Stimulated activated CD8-positive, alpha-beta memory T cell treated with anti-CD3 and anti-CD28 coated beads, Interleukin-7, amount 100 ng/mL, for 1 hour (primary cell): ENCODE measurements at regions not wholly inside any gene's neighbourhood (a gene's known extent, or its start where the extent isn't known, plus 50 kb on each side); places are given as distances from the start of the nearest gene placed in this dataset.

Experiments
- DNase-seq, 2 donors: peaks; one replicate each; pipeline ENCODE4 v3.0.0-alpha.2; 2020; ENCODE audit warnings: low read depth in 2 of 2

DNA sequence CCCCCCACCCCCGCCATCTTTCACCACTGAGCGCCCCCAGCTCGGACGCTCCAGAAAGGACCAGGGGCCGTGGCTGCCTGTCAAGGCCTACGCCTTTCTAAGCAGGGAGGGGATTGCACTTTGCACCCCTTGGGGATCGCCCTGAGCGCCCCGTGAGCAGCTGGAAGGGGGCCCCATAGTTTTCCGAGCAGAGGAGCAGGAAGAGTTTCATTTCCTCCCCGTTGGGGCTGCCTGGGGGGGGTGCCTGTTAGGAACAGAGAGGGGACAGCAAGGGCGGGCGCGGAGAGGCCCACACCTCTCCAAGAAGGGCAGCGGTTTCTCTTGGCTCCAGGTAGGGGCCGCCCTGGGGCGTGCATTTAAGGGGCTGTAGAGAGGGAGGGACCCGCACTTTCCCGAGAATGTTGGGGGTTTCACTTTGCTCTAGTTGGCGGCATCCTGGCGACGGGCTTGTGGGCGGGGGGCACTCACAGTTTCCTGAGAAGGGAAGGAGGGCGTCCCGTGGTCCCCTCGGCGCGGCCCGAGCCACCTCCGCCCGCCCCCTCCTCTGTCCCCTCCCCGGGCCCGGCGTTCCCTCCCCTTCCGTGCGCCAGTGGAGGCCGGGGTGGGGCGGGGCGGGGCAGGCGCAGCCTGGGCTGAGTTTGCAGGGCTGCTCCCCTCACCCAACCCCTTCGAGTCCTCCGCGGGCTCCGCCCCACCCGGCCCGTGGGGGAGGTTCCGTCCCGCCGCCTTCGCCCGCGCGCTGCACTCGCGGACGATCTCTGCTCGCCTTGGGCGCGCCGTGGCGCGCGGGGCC is 82.3 kb upstream of the CD99 start:
- DNase-seq = peak; percentile 68 to 74

DNA sequence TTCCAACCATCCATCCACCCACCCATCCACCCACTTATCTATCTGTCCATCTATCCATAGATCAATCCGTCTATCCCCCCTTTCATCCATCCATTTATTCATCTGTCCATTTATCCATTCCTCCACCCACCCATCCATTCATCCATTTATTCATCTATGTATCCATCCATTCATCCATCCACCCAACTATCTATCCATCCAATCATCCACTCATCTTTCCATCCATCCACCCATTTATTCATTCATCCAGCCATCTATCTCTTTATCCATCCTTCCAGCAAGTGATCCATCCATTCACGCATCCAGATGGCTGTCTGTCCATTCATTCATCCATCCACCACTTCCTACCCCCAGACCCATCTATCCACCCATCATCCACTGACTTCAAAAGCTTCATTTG is 84.0 kb upstream of the CD99 start:
- DNase-seq = no peak

DNA sequence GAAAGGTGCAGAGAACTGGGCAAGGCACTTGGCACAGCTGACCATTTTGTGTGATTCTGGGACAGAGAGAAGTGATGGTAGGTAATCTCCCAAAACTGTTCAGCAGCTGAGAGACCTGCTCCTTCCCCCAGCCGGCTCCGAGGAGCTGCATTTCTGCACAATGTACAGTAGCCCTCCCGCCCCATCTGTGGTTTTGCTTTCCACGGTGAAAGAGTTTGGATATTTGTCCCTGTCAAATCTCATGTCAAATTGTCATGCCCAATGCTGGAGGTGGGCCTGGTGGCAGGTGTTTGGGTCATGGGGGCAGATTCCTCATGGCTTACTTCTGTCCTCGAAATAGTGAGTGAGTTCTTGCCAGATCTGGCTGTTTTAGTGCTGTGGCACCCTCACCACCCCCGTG is 90.5 kb upstream of the CD99 start:
- DNase-seq = no peak

DNA sequence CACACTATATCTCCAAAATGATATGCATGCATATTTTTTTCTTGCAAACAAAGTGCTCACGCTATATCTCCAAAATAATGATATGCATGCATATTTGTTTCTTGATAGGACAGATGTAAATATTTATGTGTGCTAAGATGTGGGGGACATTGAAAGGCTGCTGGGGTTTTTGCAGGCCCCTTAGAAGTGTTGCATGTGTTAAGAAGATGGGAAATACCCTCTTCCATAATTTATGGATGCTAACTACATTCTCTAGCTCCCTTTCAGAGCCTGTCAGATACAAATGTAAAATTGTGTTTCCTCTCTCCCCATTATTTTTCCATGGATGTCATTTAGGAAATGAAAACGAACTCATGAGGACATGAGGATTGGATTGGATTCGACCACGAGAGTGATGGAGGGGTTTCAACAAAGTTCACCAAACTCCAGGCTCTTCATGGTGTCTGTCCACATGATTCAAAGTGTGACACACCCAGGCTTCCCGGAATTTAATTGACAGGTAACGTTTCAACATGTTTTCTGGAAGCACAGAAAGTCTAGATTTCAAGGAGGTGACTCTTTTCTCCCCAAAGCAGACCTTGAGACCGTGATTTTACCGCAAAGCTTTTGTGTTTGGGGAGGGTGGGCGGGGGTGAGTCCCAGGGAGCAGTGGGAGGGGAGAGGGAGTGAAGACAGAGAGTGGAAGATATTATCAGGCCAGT is 94.4 kb upstream of the CD99 start:
- no peak for DNase-seq

DNA sequence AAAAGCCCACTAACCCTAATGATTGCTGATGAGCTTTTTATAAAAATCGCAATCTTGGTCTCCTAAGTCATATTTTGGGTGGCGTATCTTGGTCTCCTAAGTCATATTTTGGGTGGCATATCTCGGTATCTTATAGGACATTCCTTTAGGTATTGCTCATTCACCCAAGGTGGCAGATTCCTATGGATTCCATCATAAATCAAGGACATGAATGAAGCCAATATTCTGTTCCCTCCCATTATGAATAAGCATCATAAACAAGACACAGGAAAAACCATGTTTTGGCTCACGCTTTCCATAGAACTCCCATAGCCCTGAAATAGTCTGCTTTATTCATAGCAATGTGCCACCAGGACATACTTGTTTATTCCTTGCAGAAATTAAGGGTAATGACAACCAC is 95.0 kb upstream of the CD99 start:
- no peak for DNase-seq

DNA sequence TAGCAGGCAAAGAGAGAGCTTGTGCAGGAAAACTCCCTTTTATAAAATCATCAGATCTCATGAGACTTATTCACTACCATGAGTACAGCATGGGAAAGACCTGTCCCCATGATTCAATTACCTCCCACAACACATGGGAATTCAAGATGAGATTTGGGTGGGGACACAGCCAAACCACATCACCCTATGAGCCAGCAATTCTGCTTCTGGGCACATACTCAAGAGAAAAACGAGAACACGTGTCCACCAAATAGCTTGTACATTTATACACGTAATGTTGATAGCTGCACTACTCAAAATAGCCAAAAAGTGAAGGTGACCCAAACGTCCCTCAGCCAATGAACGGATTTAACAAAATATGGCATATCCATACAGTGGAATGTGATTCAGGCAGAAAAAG is 94.5 kb upstream of the DHRSX start:
- no peak for DNase-seq

DNA sequence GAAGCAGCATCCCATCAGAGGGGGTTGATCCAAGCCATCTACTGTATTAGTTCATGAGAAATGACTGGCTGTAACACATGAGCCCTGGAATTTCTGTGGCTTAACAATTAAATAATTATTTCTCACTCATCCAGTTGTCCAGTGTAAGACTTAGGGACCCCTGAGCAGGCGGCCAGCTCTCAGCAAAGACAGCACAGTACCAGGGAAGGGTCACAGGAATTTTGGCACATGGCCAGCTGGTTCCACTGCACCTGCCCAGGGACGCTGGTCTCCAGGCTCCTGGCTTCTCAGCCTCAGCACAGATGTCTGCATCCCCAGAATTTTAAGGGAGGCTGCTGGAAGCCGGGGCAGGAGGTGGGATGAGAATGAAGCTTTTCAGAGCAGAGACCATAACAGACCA is 93.7 kb upstream of the DHRSX start:
- no peak for DNase-seq

DNA sequence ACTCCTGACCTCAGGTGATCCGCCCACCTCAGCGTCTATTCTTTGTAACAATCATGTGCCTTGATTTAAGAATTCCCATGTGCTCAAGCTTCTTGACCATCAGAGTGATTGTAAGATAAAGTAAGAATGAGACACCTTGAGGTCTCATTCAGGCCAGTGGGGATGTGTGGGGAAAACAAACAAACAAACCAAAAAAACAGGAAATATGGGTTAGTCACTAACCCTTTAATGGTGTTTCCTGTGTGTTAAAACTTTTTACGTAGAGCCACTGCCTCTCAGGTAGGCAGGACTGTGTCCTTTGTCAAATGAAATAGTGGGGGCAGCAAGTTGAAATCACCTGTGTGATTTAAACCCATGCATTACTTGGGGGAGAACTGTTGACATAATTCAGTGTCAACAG is 91.5 kb upstream of the DHRSX start:
- no peak for DNase-seq

DNA sequence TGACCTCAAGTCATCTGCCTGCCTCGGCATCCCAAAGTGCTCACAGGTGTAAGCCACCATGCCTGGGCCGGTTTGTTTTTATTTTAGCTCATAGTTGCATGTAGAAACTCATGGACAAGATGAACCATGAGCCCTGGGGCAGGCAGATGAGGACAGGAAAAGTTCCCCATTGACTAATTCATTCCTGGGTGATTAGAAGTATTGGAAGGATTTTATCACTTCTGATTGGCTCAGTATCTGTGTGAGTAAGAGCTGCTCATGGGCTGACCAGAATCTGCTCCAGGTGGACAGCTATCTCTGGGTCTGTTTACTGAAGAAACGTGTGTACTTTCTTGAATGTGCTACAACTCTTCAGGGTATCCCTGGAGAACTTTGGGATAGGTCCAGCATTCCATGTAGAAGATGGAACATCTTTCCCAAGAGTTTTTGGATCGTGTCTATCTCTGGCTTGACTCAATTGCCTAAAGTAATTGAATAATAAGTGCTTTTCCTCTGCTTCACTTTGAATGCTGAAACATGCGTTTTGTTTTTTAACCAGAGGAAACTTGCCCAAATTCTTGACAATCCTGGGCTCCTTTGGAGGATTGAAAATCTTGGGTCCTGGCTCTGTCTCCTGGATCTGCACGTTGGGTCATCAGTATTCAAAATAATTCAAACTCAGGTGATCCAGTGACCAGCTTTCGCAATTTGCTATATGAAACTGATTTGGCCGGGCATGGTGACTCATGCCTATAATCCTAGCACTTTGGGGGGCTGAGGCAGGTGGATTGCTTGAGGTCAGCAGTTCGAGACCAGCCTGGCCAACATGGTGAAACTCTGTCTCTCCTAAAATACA is 88.6 kb upstream of the DHRSX start:
- no peak for DNase-seq

DNA sequence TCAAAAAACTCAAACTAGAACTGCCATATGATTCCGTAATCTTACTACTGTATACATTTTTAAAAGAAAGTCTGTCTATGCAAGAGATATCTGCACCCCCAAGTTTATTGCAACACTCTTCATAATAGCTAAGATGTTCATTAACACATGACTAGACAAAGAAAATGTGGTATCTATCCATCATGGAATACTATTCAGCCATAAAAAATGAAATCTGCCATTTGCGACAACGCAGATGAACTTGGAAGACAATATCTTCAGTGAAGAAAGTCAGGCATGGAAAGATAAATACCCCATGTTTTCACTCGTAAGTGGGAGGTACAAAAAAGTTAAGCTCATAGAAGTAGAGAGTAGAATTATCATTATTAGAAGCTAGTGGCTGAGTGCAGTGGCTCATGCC is 87.3 kb upstream of the DHRSX start:
- DNase-seq = no peak

DNA sequence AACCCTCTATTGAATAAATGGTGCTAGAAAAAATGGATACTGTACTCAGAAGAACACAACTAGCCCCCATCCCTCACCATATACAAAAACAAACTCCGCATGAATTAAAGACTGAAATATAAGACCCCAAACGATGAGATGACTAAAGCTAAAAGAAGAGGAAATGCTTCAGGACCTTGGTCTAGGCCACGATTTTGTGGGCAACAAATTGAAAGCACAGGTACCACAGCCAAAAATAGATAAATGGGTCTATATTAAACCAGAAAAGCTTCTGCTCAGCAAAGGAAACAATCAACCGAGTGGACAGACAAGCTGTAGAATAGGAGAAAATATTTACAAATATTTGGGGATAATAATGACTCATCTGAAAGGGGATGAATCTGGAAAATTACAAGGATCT is 86.4 kb upstream of the DHRSX start:
- no peak for DNase-seq

DNA sequence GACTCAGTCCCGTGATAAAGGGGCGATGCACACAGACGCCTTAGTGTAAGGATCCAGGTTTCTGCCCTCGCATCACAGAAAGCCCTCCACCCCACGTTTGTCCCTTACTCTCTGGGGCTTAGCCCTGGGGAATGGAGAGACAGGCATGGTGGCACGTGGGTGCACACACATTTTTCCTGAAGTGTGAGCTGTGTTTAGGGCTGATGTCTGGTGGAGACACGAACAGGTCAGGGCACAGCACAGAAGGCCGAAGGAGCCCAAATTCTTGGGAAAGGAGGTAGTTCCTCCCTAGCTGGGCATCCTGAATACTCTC is 84.3 kb upstream of the DHRSX start:
- DNase-seq = no peak

DNA sequence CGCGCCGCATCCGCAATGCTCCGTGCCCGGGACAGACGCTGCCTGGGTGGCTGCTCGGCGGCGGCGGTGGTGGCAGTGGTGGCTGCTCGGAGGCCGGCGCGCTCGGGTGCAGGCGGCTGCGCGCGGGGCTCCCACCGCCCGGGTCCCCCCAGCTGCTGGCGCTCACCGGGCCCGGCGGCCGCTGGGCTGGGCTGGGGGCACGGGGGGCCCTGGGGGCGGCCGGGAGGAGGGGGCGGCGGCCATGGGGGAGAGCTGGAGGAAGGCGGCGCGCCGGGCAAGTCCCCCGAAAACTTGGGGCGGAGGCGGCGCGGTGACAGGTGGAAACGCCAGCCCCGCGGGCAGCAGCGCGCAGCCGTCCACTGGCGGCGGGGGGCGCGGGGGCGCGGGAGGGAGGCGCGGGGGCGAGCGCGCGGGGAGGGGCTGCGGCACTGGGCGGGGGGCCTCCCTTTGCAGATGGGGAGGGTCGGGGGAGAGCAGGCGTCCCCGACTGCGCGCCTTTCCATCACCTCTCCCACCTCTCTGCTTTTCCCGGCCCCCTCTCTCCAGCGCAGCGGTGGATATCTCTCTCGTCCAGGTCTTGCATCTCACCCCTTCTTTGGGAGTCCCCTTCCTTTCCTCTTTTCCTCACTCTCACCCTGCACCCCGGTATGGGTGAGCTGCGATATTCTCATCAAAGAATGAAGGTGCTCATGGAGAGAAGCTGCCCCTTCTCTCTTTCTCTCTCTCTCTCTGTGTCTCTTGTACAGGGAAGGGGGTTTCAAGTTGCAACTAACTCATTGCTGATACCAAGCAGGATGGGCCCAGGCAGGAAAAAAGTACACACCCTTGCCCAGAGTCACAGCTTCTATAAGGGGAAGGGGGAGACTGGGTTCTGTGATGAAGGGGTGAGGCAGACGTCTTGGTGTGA is 83.7 kb upstream of the DHRSX start:
- DNase-seq = no peak

DNA sequence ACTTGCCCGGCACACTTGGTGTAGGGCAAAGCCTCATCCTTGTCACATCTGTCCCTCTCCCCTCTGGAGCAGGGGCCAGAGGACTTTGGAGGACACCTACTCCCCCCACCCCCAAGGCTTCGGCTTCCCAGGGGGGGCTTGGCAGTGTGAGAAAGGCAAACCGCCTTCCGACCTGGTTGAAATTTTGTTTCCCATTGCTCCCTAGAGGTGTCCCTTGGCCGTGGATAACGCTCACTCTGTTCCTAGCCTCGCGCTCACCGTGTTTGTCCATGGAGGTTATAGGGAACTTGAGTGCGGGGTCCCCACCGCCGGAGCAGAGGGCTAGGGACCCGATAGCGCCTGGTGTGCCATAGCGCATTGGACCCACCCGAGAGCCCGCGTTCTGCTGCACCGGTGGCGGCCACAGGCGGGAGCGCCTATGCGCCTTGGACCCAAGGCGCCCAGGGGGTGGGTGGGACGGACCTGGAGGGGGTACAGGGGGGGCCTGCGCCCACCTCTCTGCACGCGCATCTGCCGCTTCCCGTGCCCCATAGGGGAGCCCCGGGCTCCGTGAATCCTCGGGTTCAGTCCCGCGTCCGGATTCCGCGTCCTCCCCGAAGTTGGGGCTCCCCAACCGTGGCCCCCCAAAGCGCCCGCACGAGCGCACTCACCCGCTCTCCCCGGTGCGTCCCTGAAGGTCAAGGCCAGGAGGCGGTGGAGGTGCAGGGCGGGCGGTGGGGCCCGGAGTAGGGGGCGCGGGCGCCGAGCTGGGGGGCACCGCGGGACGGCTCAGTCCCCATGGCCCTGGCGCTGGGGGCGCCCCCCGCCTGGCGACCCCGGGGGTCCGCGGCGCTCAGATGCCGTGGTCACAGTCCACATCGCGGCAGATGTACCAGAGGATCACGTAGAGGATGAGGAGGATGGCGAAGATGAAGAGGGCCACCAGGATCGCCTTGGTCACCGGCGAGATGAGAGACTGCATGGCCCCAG is 82.7 kb upstream of the DHRSX start:
- no peak for DNase-seq

DNA sequence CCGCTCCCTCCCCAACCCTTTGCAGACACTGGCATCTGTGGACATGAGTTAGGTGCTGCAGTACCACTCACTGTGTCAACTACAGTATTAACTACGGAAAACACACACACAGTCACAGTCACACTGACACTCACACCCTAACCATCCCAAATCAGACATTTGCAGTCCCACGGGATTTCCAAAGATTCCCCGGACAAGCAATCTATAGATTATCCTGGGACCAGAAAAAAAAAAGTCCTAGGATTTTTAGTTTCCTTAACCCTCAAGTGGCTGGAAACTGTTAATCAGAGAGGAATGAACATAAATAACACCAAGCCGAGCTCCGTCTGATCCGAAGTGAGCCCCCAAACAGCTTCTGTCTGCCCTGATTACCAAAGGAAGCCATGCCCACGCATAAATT is 81.9 kb upstream of the DHRSX start:
- no peak for DNase-seq

DNA sequence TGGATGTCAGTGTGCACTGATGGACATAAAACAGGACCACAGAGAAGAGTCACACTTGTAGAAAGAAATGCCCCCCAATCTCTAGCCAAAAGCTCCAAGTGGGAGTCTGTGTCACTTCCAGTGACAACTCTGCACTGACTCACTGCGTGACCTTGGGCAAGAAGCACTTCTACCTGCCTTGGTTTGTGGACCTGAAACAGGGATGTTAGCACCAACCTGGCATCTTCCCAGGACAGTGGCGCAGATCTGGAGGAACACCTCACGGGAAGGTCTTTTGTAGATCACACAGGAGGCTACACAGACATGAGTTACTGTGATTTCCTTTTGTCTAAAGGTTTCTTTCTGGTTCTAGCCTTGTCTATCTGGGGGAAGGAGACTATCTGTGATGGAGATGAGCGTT is 80.5 kb upstream of the DHRSX start:
- DNase-seq = no peak

DNA sequence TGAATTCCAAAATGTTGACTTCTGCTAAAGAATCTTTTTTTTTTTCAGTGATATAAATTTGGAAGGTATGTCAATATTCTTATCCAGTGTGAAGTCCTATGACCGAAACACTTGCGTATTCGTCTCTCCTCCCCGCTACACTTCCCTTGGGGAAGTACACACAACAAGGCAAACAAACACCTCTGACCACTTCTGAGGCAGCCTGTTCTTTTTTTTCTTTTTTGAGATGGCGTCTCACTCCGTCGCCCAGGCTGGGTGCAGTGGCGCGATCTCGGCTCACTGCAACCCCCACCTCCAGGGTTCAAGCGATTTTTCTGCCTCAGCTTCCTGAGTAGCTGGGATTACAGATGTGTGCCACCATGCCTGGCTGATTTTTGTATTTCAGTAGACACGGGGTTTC is 78.1 kb upstream of the DHRSX start:
- DNase-seq = no peak

DNA sequence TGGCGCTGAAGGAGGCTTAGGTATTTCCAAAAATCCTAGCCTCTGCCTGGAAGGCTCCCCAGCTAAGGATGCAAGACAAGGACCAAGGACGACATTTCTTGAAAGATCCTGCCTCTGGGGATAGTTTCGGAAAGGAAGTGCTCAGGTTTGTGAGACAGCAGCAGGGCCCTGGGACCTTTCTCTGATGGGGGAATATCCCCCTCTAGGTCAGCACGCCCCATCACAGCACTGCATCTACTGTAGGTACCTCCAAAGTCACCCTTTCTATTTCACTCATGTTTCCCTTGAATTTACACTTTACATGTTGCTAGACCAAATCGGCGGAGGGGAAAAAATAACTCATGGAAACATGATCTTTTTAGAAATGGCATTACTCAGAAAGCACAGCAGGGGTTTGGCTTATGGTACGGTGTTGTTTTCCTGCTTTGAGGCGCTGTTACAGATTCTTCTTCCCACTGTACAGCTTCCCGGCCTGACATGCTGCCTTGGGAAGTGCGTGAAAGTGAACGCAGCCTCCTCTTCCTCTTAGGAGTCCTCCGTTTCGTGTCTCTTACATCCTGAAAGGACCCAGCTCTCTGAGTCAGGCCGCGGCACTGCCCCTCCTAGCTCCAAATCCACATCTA is 77.2 kb upstream of the DHRSX start:
- no peak for DNase-seq

DNA sequence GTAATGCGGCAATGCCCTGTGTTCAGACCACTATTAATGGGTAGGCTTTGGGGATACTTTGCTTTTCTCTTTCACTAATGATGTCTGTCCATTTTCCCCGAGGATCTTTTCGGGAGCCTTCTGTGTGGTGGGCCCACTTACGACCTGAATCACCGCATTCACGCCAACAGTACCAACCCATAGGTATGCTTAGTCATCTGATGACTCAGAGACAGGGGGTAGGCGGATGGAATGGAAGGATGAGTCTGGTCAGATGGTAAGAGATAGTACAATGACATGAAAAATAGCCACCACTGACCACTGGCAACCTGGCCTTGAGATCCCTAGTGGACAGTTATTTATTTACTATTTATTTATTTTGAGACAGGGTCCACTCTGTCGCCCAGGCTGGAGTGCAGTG is 76.0 kb upstream of the DHRSX start:
- DNase-seq = no peak

DNA sequence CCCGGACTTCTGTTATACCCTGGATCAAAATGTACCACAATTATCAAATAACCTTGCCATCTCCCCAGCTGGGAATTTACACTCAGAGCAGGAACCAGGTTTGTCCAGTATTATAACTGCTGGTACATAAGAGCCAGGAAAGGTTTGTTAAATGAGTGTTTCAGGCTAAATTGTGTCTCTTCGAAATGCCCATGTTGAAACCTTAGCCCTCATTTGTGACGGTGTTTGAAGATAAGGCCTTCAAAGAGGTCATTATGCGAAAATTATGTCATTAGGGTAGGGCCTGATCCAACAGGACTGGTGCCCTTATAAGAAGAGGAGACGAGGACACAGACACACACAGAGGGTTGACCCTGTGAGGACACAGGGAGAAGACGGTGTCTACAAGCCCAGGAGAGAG is 73.5 kb upstream of the DHRSX start:
- no peak for DNase-seq
